Muscle of leg (tissue), 3 donors: ENCODE measurements at regions not wholly inside any gene's neighbourhood (a gene's known extent, or its start where the extent isn't known, plus 50 kb on each side); places are given as distances from the start of the nearest gene placed in this dataset.

ENCODE experiments used
- DNase-seq: peaks from one replicate; pipeline ENCODE4 v3.0.0; 2013
- H3K27ac ChIP-seq: one replicate; pipeline ENCODE4 v1.5.1; 2013; ENCODE audit warnings: mild to moderate bottlenecking, low read length, control low read depth
- H3K27me3 ChIP-seq: one replicate; pipeline ENCODE4 v1.6.1; 2013; ENCODE audit warnings: low read length; ENCODE audit not compliant: control insufficient read depth, insufficient read depth
- H3K36me3 ChIP-seq: one replicate; pipeline ENCODE4 v1.6.1; 2013; ENCODE audit warnings: low read length; ENCODE audit not compliant: control insufficient read depth, insufficient read depth
- H3K4me1 ChIP-seq: one replicate; pipeline ENCODE4 v1.6.1; 2013; ENCODE audit warnings: low read length; ENCODE audit not compliant: control insufficient read depth, insufficient read depth
- H3K4me3 ChIP-seq: one replicate; pipeline ENCODE4 v1.5.1; 2013; ENCODE audit warnings: low read length, control low read depth
- H3K9me3 ChIP-seq: replicated peaks from 2 replicates; pipeline ENCODE4 v1.6.1; 2013; ENCODE audit warnings: low read depth, low read length; ENCODE audit not compliant: control insufficient read depth
- WGBS: methylation state at CpG from one replicate; pipeline ENCODE4 v1.1.5; 2013; ENCODE audit warnings: missing lambda C conversion rate; ENCODE audit not compliant: insufficient coverage; 5-methylcytosine and 5-hydroxymethylcytosine counted together

DNA sequence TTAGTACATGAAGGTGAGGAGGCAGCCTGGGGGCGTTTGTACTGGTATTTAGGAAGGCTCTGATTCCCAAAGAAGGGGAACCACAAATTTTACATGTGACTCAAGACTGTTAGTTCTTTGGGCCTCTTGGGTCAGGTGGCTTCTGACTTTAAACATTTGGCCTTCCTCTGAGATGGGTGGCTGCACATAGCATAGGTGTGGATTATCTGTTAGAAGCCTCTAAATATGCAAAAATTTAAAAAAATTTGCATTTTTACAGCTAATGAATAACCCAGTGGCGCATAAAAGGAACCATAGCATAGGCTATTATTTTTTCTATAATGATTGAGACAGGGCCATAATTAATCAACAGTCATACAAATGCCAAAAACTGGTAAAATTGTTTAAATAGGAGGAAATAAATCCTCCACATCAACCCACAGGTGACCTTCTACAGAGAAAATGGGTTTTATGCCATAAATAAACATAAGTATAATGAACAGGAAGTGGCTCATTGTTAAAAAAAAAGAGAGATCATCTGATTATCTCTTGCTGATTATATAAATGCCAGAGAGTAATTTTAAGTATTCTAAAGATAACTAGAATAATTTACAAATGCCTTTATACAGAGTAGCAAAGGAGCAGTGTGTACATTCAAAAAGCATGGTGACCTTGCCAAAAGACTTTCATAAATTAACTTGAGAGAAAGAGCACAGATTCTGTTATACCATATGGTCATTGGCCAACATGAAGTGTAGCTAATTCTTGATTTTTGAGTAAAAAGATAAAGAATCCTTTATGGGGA is 284.2 kb upstream of the ATP2B1 start:
- Histone ChIP-seq H3K27me3 (no peaks in the 10 kb centered on the region), H3K27ac (no peak overlapping the region), H3K4me3 (no peak overlapping the region), H3K4me1 (peaks cover 5% of the 10 kb centered on the region), H3K36me3 (no peaks in the 10 kb centered on the region), H3K9me3 (no peaks in the 10 kb centered on the region)
- 88% methylated on average over 1 of the region's 2 CpGs for WGBS
- DNase-seq: no peak

- WGBS: 95% methylated on average over 3 of the region's 6 CpGs
- DNase-seq: peak; percentile 23
- Histone ChIP-seq H3K27ac (no peak overlapping the region), H3K36me3 (no peaks in the 10 kb centered on the region), H3K27me3 (no peaks in the 10 kb centered on the region), H3K4me3 (no peak overlapping the region), H3K4me1 (peaks cover 5% of the 10 kb centered on the region), H3K9me3 (no peaks in the 10 kb centered on the region)
These were observed 283.4 kb upstream of the ATP2B1 start for GRCh38 chr12:89991807-89992590.

DNA sequence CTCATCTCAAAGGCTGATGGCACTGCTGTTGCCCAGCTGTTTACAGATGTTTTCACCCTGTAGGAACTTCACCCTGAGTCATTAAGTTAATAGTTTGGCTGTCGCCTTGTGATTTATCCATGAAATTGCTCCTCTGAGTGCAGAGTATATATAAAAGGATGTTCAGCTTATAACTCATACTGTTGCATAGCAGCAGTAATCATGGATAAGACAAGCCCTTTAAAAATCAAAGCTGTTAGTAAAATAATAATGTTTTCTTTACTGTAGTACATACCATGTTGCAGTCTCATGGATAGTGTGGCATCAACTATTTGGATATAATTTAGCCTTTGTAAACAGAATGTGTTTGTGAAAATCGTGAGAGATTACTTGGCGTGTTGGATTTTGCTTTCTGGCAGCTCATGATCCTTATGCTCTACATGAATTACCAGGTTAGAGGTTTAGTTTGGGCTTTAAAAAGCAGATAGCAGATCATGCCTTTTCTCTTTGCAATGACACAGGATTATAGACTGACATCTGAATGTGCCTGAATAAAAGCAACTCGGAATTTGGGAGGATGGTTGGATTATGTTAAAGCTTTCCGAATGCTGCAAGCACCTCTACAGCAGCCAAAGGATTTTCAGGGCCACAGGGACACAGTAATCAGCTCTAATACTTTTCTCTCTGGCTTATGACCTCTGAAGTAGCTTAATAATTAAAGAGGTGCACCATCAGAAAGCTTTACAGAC is 279.7 kb upstream of the ATP2B1 start:
- Histone ChIP-seq H3K9me3 (no peaks in the 10 kb centered on the region), H3K27ac (no peak overlapping the region), H3K27me3 (no peaks in the 10 kb centered on the region), H3K4me3 (no peak overlapping the region), H3K4me1 (peaks cover 3% of the 10 kb centered on the region), H3K36me3 (no peaks in the 10 kb centered on the region)
- WGBS: 54% methylated on average over 2 of the region's 5 CpGs
- DNase-seq: peak; percentile 46

DNA sequence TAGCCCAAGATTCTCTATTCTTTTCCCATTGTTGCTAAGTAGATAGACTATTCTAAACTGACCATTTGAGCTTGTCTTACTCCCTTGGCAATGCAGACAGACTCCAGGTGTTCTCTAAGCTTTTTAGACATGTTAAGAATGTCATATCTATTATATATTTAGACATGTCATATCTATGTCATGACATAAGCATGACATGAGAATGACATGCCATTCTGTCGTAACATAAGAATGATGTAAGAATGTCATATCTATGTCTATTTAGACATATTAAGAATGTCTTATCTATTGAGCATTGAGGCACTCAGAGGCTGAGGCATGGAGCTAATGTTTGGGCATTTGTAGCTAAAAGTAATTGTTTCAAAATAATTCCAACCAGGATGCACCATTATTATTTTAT is 277.3 kb upstream of the ATP2B1 start:
- Histone ChIP-seq H3K4me3 (no peak overlapping the region), H3K27ac (no peak overlapping the region), H3K27me3 (no peaks in the 10 kb centered on the region), H3K36me3 (no peaks in the 10 kb centered on the region), H3K4me1 (peaks cover 3% of the 10 kb centered on the region), H3K9me3 (no peaks in the 10 kb centered on the region)
- WGBS: no CpG with 5 or more reads among the region's 1 CpG
- DNase-seq: no peak

- Histone ChIP-seq H3K36me3 (no peaks in the 10 kb centered on the region), H3K4me3 (no peak overlapping the region), H3K4me1 (peaks cover 7% of the 10 kb centered on the region), H3K27ac (no peak overlapping the region), H3K27me3 (no peaks in the 10 kb centered on the region), H3K9me3 (no peaks in the 10 kb centered on the region)
- DNase-seq: no peak
- 87% methylated on average over 8 of the region's 8 CpGs for WGBS
These were observed 276.2 kb upstream of the ATP2B1 start for GRCh38 chr12:89984846-89985245.

DNA sequence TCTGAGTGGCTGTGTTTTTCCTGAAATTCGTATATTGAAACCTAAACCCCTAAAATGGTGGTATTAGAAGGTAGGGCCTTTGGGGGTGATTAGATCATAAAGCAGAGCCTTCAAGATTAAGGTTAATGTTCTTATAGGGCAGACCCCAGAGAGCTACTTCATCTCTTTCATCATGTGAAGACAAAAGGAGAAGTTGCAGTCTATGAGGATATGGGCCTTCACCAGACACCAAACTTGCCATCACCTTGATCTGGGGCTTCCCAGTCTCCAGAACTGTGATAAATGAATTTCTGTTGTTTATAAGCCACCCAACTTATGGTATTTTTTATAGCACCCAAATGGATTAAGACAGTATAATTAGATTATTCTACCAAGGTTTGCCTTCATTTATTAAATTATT is 275.0 kb upstream of the ATP2B1 start:
- no peak for DNase-seq
- Histone ChIP-seq H3K4me1 (peaks cover 6% of the 10 kb centered on the region), H3K27me3 (no peaks in the 10 kb centered on the region), H3K4me3 (no peak overlapping the region), H3K36me3 (no peaks in the 10 kb centered on the region), H3K9me3 (no peaks in the 10 kb centered on the region), H3K27ac (no peak overlapping the region)
- WGBS: no CpG with 5 or more reads among the region's 1 CpG

DNA sequence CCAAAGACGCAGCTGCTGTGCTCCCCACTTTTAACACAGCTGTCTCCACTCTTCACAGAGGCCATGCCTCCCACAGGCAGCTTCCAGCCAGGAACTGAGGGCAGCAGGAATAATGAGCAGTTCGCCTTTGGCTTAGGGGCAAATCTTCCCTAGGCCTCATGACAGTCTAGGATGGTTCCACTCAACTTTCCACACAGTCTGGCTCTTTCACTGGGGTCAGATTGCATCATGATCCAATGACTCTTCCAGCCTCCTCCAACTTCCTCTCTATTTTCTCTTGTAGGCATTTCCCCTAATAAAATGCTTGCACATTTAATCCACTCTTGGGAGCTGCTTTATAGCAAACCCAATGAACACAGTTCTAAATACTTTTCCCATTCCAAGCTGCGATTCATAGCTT is 271.6 kb upstream of the ATP2B1 start:
- no peaks in the 10 kb centered on the region for H3K9me3 ChIP-seq
- 45% methylated on average over 2 of the region's 3 CpGs for WGBS
- H3K27me3 ChIP-seq: no peaks in the 10 kb centered on the region
- DNase-seq: peak; percentile 81
- no peaks in the 10 kb centered on the region for H3K36me3 ChIP-seq
- H3K4me1 ChIP-seq: peaks cover 10% of the 10 kb centered on the region
- H3K4me3 ChIP-seq: no peak overlapping the region
- peak overlapping the region; percentile 21 for H3K27ac ChIP-seq

- Histone ChIP-seq H3K27me3 (no peaks in the 10 kb centered on the region), H3K27ac (no peak overlapping the region), H3K4me3 (no peak overlapping the region), H3K9me3 (no peaks in the 10 kb centered on the region), H3K36me3 (no peaks in the 10 kb centered on the region), H3K4me1 (peaks cover 10% of the 10 kb centered on the region)
- WGBS: 40% methylated on average over 2 of the region's 10 CpGs
- peak; percentile 27 for DNase-seq
These were observed 268.9 kb upstream of the ATP2B1 start for GRCh38 chr12:89977405-89978085.

GRCh38 chr12:89976866-89977265 is 268.2 kb upstream of the ATP2B1 start:
- 63% methylated on average over 4 of the region's 4 CpGs for WGBS
- no peaks in the 10 kb centered on the region for H3K36me3 ChIP-seq
- H3K27me3 ChIP-seq: no peaks in the 10 kb centered on the region
- no peak overlapping the region for H3K4me3 ChIP-seq
- peaks cover 10% of the 10 kb centered on the region for H3K4me1 ChIP-seq
- no peak for DNase-seq
- no peak overlapping the region for H3K27ac ChIP-seq
- no peaks in the 10 kb centered on the region for H3K9me3 ChIP-seq

GRCh38 chr12:89975574-89975973 is 266.9 kb upstream of the ATP2B1 start:
- H3K4me3 ChIP-seq: no peak overlapping the region
- no peaks in the 10 kb centered on the region for H3K36me3 ChIP-seq
- no peaks in the 10 kb centered on the region for H3K9me3 ChIP-seq
- no peaks in the 10 kb centered on the region for H3K27me3 ChIP-seq
- WGBS: 66% methylated on average over 2 of the region's 4 CpGs
- DNase-seq: no peak
- H3K4me1 ChIP-seq: peaks cover 10% of the 10 kb centered on the region
- no peak overlapping the region for H3K27ac ChIP-seq
